COR-L47 (cell line): ENCODE measurements at regions not wholly inside any gene's neighbourhood (a gene's known extent, or its start where the extent isn't known, plus 50 kb on each side); places are given as distances from the start of the nearest gene placed in this dataset.

Experiments
- DNase-seq: peaks from one replicate; lab custom pipeline; 2025; lab: John Stamatoyannopoulos, UW

GRCh38 chr13:50319635-50320255 is 304.5 kb downstream of the KCNRG start:
- no peak for DNase-seq

- DNase-seq, result no peak
Measured at GRCh38 chr13:50320271-50320862, 305.1 kb downstream of the KCNRG start.

GRCh38 chr13:50322006-50322405 is 306.8 kb downstream of the KCNRG start:
- no peak for DNase-seq

GRCh38 chr13:50323440-50324065 is 308.3 kb downstream of the KCNRG start:
- DNase-seq, result no peak

- DNase-seq, result no peak
Measured at GRCh38 chr13:50326271-50326670, 311.0 kb downstream of the KCNRG start.

GRCh38 chr13:50326811-50327210 is 311.6 kb downstream of the KCNRG start:
- DNase-seq, result no peak

- DNase-seq, result no peak
Measured at GRCh38 chr13:50334115-50334778, 319.0 kb downstream of the KCNRG start.

GRCh38 chr13:50334944-50335343 is 319.7 kb downstream of the KCNRG start:
- DNase-seq, result no peak

GRCh38 chr13:50339271-50339670 is 324.0 kb downstream of the KCNRG start:
- no peak for DNase-seq

- DNase-seq, result no peak
Measured at GRCh38 chr13:50340146-50340545, 324.9 kb downstream of the KCNRG start.

GRCh38 chr13:50340551-50341287 is 325.5 kb downstream of the KCNRG start:
- DNase-seq, result no peak

- no peak for DNase-seq
Measured at GRCh38 chr13:50341526-50341925, 326.3 kb downstream of the KCNRG start.

- no peak for DNase-seq
Measured at GRCh38 chr13:50344717-50345116, 329.5 kb downstream of the KCNRG start.

- DNase-seq, result no peak
Measured at GRCh38 chr13:50345804-50346203, 330.6 kb downstream of the KCNRG start.

- no peak for DNase-seq
Measured at GRCh38 chr13:50348371-50348770, 333.1 kb downstream of the KCNRG start.

- no peak for DNase-seq
Measured at GRCh38 chr13:50352720-50353480, 337.7 kb downstream of the KCNRG start.

- DNase-seq, result no peak
Measured at GRCh38 chr13:50353651-50354415, 338.6 kb downstream of the KCNRG start.

- no peak for DNase-seq
Measured at GRCh38 chr13:50355797-50356196, 340.6 kb downstream of the KCNRG start.

- DNase-seq, result no peak
Measured at GRCh38 chr13:50357136-50357535, 341.9 kb downstream of the KCNRG start.

GRCh38 chr13:50357586-50358118 is 342.4 kb downstream of the KCNRG start:
- no peak for DNase-seq
